Motor neuron (in vitro differentiated cells): ENCODE measurements at regions not wholly inside any gene's neighbourhood (a gene's known extent, or its start where the extent isn't known, plus 50 kb on each side); places are given as distances from the start of the nearest gene placed in this dataset.
"Not testable (repeated sequence)": the region's sequence is repeated elsewhere in the genome, so short reads cannot be mapped to it uniquely, and the experiment has no call there.

Source experiments
- ATAC-seq, 8 experiments: fragments of 200-7000 bp; cut with Tn5 transposase; replicated peaks in 6 of 8; 2 replicates each; pipeline ENCODE4 v1.8.0; 2021; ENCODE audit warnings: mild to moderate bottlenecking in 8 of 8, moderate library complexity in 8 of 8
- H3K27ac ChIP-seq, 2 donors: fragments of 250-450 bp; sonication (Bioruptor Pico); 2 replicates each; pipeline ENCODE4 v1.9.0; 2021; ENCODE audit warnings: antibody characterized with exemption in 2 of 2, mild to moderate bottlenecking in 2 of 2, moderate library complexity in 1 of 2
- H3K4me1 ChIP-seq, 2 donors: fragments of 250-450 bp; sonication (Bioruptor Pico); replicated peaks in 1 of 2; 2 replicates each; pipeline ENCODE4 v1.6.1; 2021; ENCODE audit warnings: antibody characterized with exemption in 2 of 2, mild to moderate bottlenecking in 2 of 2, moderate library complexity in 1 of 2
- H3K4me3 ChIP-seq, 5 donors: fragments of 250-450 bp; sonication (Bioruptor Pico); 2 replicates each; pipeline ENCODE4 v1.9.0; 2021; ENCODE audit warnings: antibody characterized with exemption in 5 of 5, mild to moderate bottlenecking in 5 of 5, moderate library complexity in 4 of 5
- WGBS, 10 experiments: fragments of 450-650 bp; shearing (Covaris generic); methylation state at CpG; one replicate each; pipeline ENCODE4 v1.0.0; 2022; 5-methylcytosine and 5-hydroxymethylcytosine counted together
- in situ Hi-C, 9 experiments: fragments of 400-800 bp; cut with MboI; loops; one replicate each; pipeline ENCODE4 v1.15.0; 2021; ENCODE audit warnings: low sequenced_read_pairs in 9 of 9, low pct_unique_long_range_greater_than_20kb in 2 of 9; ENCODE audit not compliant: unreplicated experiment in 9 of 9

GRCh38 chr4:3636020-3636419 lies 103.8 kb upstream of the LRPAP1 start:
- Histone ChIP-seq H3K27ac (peak overlapping the region in 1 of 2 donors; percentile 62), H3K4me1 (peaks cover 9 to 29% of the 10 kb centered on the region in 2 donors)
- H3K4me3 ChIP-seq, in situ Hi-C loops: not testable (repeated sequence)
- WGBS, 10 experiments: 20 to 40% methylated on average over 1 of the region's 2 CpGs; no CpG with 5 or more reads in 8 of the 10 experiments
- ATAC-seq: peak in 2 of 8 experiments; percentile 6 to 39

DNA sequence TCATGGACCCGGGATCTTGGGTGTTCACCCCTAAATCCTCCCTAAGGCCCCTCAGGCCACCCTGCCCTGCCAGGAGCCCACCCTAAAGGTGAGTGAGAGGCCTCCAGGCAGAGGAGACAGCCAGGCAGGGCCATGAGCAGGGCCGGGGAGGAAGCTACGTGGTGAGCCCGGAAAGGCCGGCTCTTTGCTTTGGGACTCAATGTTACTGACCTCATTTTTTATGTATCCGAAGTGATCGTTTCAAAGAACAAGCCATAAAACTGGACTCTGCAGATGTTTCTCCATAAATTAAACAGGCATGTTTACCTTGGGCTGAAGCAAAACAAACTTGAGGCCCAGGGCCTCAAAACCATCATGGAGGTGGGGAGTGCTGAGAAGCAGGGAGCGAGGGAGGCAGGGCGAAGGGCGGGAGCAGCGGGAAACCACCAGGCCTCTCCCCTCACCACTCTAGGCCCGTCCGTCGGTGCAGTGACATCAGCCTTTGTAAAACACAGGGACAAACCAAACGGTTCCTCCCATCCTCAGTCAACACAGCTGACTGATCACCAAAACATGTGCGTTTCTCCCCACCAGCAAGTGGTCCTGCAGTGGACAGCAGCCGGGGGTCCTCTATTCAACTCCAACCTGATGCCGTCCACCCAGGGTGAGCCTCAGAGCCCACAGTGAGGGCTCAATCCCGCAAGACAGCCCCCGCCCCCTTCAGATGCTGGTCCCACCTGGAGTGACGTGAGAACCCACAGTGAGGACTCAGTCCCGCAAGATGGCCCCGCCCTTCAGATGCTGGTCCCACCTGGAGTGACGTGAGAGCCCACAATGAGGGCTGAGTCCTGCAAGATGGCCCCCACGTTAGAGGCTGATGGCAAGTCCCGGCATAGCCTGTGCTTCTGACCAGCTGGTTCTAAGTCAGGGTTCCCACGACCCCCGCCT lies 102.9 kb upstream of the LRPAP1 start:
- peak in 3 of 8 experiments; percentile 28 to 77 (median 29) for ATAC-seq
- WGBS, 10 experiments: 40 to 100% (median 89%) methylated on average over 1 to 10 of the region's 28 CpGs; no CpG with 5 or more reads in 1 of the 10 experiments
- Histone ChIP-seq H3K4me3 (no peak overlapping the region), H3K27ac (peak overlapping the region in 1 of 2 donors; percentile 62), H3K4me1 (peaks cover 9 to 26% of the 10 kb centered on the region in 2 donors)
- in situ Hi-C loops: no loop called here

DNA sequence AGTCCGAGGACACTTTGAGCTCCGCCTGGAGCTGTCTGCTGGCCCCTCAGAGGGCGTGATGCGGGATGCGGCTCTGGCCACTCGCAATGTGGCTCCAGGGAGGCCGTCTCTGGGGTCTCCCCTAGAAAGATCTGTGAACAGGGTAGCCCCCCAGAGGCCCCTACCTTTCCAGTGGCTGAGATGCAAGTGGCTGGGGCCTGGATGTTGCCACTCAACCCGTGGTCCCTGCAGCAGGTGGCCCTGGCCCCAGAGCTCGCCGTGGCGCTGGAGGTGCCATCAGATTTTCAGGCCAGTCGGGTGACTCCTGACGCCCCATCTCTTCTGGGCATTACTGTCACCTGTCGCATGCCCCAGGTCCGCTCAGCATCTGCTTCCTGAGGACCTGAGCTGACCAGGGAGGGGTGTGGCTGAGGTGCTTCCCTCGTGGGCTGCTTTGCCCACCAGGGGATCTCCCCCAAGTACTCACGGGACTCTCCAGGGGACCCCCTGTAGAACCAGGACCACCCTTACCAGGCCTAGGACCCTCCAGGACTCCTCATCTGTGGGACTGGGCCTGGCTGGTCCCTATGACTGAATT lies 102.1 kb upstream of the LRPAP1 start:
- H3K4me3 ChIP-seq: no peak overlapping the region
- in situ Hi-C loops: no loop called here
- no peak overlapping the region for H3K27ac ChIP-seq
- peaks cover 9 to 26% of the 10 kb centered on the region in 2 donors for H3K4me1 ChIP-seq
- WGBS, 10 experiments: 71 to 93% (median 80%) methylated on average over 1 to 9 of the region's 17 CpGs; no CpG with 5 or more reads in 5 of the 10 experiments
- no peak for ATAC-seq

GRCh38 chr4:3633277-3633676 lies 101.1 kb upstream of the LRPAP1 start:
- ATAC-seq: not testable (repeated sequence)

GRCh38 chr4:3632794-3633193 lies 100.6 kb upstream of the LRPAP1 start:
- ATAC-seq, H3K4me3 ChIP-seq, H3K27ac ChIP-seq, in situ Hi-C loops: not testable (repeated sequence)
- peaks cover 9 to 30% of the 10 kb centered on the region in 2 donors for H3K4me1 ChIP-seq
- 95% methylated on average over 4 of the region's 18 CpGs; no CpG with 5 or more reads in 9 of the 10 experiments for WGBS, 10 experiments

More at GRCh38 chr4:3633277-3633676, 101.1 kb upstream of the LRPAP1 start:
- H3K27ac ChIP-seq, H3K4me3 ChIP-seq, in situ Hi-C loops: not testable (repeated sequence)
- WGBS, 10 experiments: no CpG with 5 or more reads among the region's 10 CpGs
- H3K4me1 ChIP-seq: peaks cover 9 to 26% of the 10 kb centered on the region in 2 donors

GRCh38 chr4:3631544-3632266 lies 99.5 kb upstream of the LRPAP1 start:
- 73 to 80% methylated on average over 1 to 2 of the region's 21 CpGs; no CpG with 5 or more reads in 8 of the 10 experiments for WGBS, 10 experiments
- H3K27ac ChIP-seq, in situ Hi-C loops, H3K4me3 ChIP-seq, ATAC-seq: not testable (repeated sequence)
- peaks cover 9 to 30% of the 10 kb centered on the region in 2 donors for H3K4me1 ChIP-seq

DNA sequence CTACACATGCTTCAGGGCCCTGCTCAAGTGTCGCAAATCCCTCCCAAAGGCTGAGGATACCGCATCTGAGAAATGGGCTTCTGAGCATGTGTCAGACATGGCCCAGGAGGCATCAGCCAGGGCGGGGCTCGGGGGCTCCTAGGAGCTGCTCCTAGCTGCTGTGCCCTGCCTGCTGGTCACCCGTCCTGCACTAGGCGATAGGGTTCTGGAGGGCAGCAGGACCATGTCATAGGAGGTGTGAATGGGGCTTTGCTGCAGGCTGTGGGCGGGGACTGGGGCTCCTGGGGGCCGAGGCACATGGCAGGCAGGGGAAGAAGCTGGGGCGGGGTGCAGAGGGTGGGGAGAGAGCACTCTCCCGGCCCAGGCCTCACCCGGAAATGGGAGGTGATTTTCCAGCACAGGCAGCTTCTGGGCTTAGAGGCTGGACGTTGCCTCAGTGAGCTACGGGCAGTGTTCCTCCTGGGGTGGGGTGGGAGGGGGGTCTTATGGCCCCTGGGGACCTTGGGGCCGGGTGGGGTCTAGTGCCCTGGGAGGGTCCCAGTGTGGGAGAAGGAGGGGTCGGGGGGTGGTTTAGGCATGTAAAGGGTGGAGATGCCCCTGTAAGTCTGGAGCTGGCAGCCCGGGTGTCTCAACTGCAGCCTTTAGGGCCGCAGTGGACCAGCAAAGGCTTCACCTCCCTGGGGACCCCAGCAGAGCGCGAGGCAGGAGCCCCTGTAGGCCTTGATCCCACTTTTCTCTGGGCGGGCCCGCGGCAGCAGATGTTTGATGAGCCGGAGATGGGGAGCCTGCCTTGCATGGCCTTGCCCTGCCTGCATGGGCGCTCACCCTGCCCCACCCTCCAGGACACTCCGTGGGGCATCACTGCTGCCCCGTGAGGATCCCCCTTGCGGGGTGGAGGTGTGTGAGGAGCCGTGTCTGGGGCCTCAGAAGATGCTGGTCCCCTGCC lies 98.6 kb upstream of the LRPAP1 start:
- in situ Hi-C loops: no loop called here
- H3K4me3 ChIP-seq: no peak overlapping the region
- peak; percentile 39 to 99 (median 86) for ATAC-seq
- no CpG with 5 or more reads among the region's 28 CpGs for WGBS, 10 experiments
- peaks cover 7 to 27% of the 10 kb centered on the region in 2 donors for H3K4me1 ChIP-seq
- H3K27ac ChIP-seq: no peak overlapping the region

DNA sequence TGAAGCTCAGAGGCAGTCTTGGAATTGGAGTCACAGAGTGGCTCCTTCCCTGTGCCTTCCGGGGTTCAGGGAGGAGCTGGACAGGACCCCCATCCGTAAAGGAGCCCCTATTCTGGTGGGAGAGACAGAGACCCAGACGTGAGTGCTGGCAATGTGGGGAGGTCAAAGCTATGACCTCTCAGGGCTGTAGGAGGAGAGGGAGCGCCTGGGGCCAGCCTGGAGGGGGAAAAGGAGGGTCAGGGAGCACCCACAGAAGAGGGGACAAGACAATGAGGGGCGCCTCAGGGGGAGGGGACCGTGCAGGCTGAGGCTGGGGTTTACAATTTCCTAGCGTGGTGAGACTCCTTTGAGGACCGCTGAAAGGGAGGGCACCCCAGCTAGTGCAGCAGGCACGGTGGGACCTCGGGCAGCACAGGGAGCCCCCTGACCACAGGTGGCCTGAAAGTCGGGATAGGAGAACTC lies 97.9 kb upstream of the LRPAP1 start:
- in situ Hi-C loops: no loop called here
- ATAC-seq: no peak

GRCh38 chr4:3629665-3630064 lies 97.4 kb upstream of the LRPAP1 start:
- Histone ChIP-seq H3K4me1 (peaks cover 0 to 15% of the 10 kb centered on the region in 2 donors), H3K27ac (no peak overlapping the region), H3K4me3 (no peak overlapping the region)
- 50 to 100% methylated on average over 1 to 2 of the region's 12 CpGs; no CpG with 5 or more reads in 8 of the 10 experiments for WGBS, 10 experiments
- in situ Hi-C loops: no loop called here
- ATAC-seq: no peak

More for the DNA sequence above, 97.9 kb upstream of the LRPAP1 start:
- Histone ChIP-seq H3K4me1 (peaks cover under 1 to 20% of the 10 kb centered on the region in 2 donors), H3K4me3 (no peak overlapping the region), H3K27ac (no peak overlapping the region)
- WGBS, 10 experiments: no CpG with 5 or more reads among the region's 11 CpGs

- in situ Hi-C loops, H3K27ac ChIP-seq, ATAC-seq, H3K4me3 ChIP-seq: not testable (repeated sequence)
- 100% methylated on average over 1 to 4 of the region's 13 CpGs; no CpG with 5 or more reads in 8 of the 10 experiments for WGBS, 10 experiments
- peaks cover 0 to 15% of the 10 kb centered on the region in 2 donors for H3K4me1 ChIP-seq
These were observed 97.0 kb upstream of the LRPAP1 start for GRCh38 chr4:3629176-3629575.

- no peak overlapping the region for H3K4me3 ChIP-seq
- no peak for ATAC-seq
- 76% methylated on average over 4 of the region's 11 CpGs; no CpG with 5 or more reads in 9 of the 10 experiments for WGBS, 10 experiments
- H3K4me1 ChIP-seq: peaks cover 3 to 18% of the 10 kb centered on the region in 2 donors
- no peak overlapping the region for H3K27ac ChIP-seq
- in situ Hi-C loops: no loop called here
These were observed 96.6 kb upstream of the LRPAP1 start for GRCh38 chr4:3628868-3629175.
